Endothelial cell of umbilical vein (primary cell): ENCODE measurements at regions not wholly inside any gene's neighbourhood (a gene's known extent, or its start where the extent isn't known, plus 50 kb on each side); places are given as distances from the start of the nearest gene placed in this dataset.

Experiments used
- BruUV-seq: library from RNA; stranded (reverse); fragments of 400-500 nt; replicated peaks from 2 replicates; lab custom pipeline; 2021; lab: Mats Ljungman, UMichigan
- CTCF ChIA-PET: fragments of 300-600, 350-600 bp; sonication (Branson Sonifier 250); formaldehyde crosslinking; loops from one replicate; lab custom pipeline; 2021; ENCODE audit warnings: antibody characterized with exemption, inconsistent platforms; lab: Charles Lee
- POLR2A ChIA-PET: fragments of 300-600, 350-600 bp; sonication (Branson Sonifier 250); formaldehyde crosslinking; loops from one replicate; lab custom pipeline; 2021; ENCODE audit warnings: antibody characterized with exemption, inconsistent platforms; lab: Charles Lee
- DNase-seq: peaks from one replicate; pipeline ENCODE4 v3.0.0-alpha.2; 2011; ENCODE audit warnings: low read depth, low spot score
- FAIRE-seq: peaks from 2 replicates; lab custom pipeline; 2011; peaks lifted over from hg19 to GRCh38; lab: Jason Lieb, UNC
- H2AFZ ChIP-seq: 2 replicates; pipeline ENCODE4 v1.6.0; 2012; ENCODE audit warnings: low read depth, low read length, control low read depth, inconsistent platforms
- H3K27ac ChIP-seq: 2 replicates; pipeline ENCODE4 v1.5.1; 2011; ENCODE audit warnings: low read depth, mild to moderate bottlenecking, control low read depth, low read length, moderate library complexity; ENCODE audit not compliant: insufficient read depth
- H3K27me3 ChIP-seq, 2 experiments: 2 replicates each; pipeline versions ENCODE4 v1.6.0 to v1.6.1; 2011; ENCODE audit warnings: low read length in 2 of 2, mixed read lengths in 1 of 2; ENCODE audit not compliant: control insufficient read depth in 2 of 2, insufficient read depth in 2 of 2
- H3K36me3 ChIP-seq, 2 experiments: 2 replicates in 1 of 2; 3 replicates in 1 of 2; pipeline ENCODE4 v1.5.1; 2011; ENCODE audit warnings: low read length in 2 of 2, mild to moderate bottlenecking in 1 of 2, moderate library complexity in 1 of 2; ENCODE audit not compliant: control insufficient read depth in 2 of 2, insufficient read depth in 2 of 2; ENCODE audit errors: extremely low read depth in 1 of 2
- H3K4me1 ChIP-seq: 3 replicates; pipeline ENCODE4 v1.5.1; 2011; ENCODE audit warnings: mild to moderate bottlenecking, low read length; ENCODE audit not compliant: control insufficient read depth, insufficient read depth; ENCODE audit errors: extremely low read depth
- H3K4me2 ChIP-seq: 2 replicates; pipeline ENCODE4 v1.6.1; 2011; ENCODE audit warnings: low read length, control low read depth, mixed read lengths; ENCODE audit not compliant: insufficient read depth
- H3K4me3 ChIP-seq, 3 experiments: fragments of 200-600 bp in 1 of 3; sonication (generic), shearing (Covaris generic) in 1 of 3; replicated peaks in 1 of 3; 2 replicates each; pipeline ENCODE4 v1.5.1; 2011 to 2016; ENCODE audit warnings: control low read depth in 3 of 3, low read length in 3 of 3, mild to moderate bottlenecking in 2 of 3, inconsistent platforms in 1 of 3, low read depth in 1 of 3, moderate library complexity in 1 of 3; ENCODE audit not compliant: insufficient read depth in 1 of 3
- H3K79me2 ChIP-seq: 2 replicates; pipeline ENCODE4 v1.6.0; 2012; ENCODE audit warnings: low read length, inconsistent platforms; ENCODE audit not compliant: control insufficient read depth, insufficient read depth
- H3K9ac ChIP-seq: replicated peaks from 2 replicates; pipeline ENCODE3; 2011; ENCODE audit warnings: low read length, control low read depth; ENCODE audit not compliant: insufficient read depth; ENCODE audit errors: extremely low read depth
- H3K9me1 ChIP-seq: replicated peaks from 3 replicates; pipeline ENCODE4 v1.6.0; 2011; ENCODE audit warnings: mild to moderate bottlenecking, low read length; ENCODE audit not compliant: control insufficient read depth, insufficient read depth; ENCODE audit errors: extremely low read depth
- H3K9me3 ChIP-seq: replicated peaks from 2 replicates; pipeline ENCODE4 v1.5.1; 2012; ENCODE audit warnings: low read length, inconsistent platforms; ENCODE audit not compliant: control insufficient read depth, insufficient read depth
- H4K20me1 ChIP-seq: replicated peaks from 2 replicates; pipeline ENCODE3; 2011; ENCODE audit warnings: mild to moderate bottlenecking, low read length; ENCODE audit not compliant: control insufficient read depth, insufficient read depth; ENCODE audit errors: extremely low read depth
- EZH2 ChIP-seq: IDR thresholded peaks from 2 replicates; pipeline ENCODE4 v1.6.1; 2012; ENCODE audit warnings: borderline replicate concordance, low read depth, mild to moderate bottlenecking, moderate library complexity, low read length, inconsistent platforms; ENCODE audit not compliant: severe bottlenecking
- FOS ChIP-seq: IDR thresholded peaks from 2 replicates; pipeline ENCODE4 v1.6.1; 2011; ENCODE audit warnings: mild to moderate bottlenecking, low read length, moderate library complexity, borderline replicate concordance; ENCODE audit not compliant: insufficient read depth
- GATA2 ChIP-seq: IDR thresholded peaks from 2 replicates; pipeline ENCODE4 v1.7.0; 2011; ENCODE audit warnings: low read depth, mild to moderate bottlenecking, moderate library complexity, mixed read lengths, low read length; ENCODE audit not compliant: insufficient read length, insufficient read depth
- JUN ChIP-seq: IDR thresholded peaks from 2 replicates; pipeline ENCODE4 v1.6.1; 2011; ENCODE audit warnings: borderline replicate concordance, low read depth; ENCODE audit not compliant: insufficient read length, insufficient read depth
- MYC ChIP-seq: IDR thresholded peaks from one replicate; pipeline ENCODE4 v1.6.1; 2011; ENCODE audit warnings: mild to moderate bottlenecking, low read depth, low read length
- POLR2A ChIP-seq: IDR thresholded peaks from 2 replicates; pipeline ENCODE4 v1.6.1; 2012; ENCODE audit warnings: low read depth, mild to moderate bottlenecking, control low read depth, low read length
- POLR2AphosphoS5 ChIP-seq: IDR thresholded peaks from 2 replicates; pipeline ENCODE4 v1.6.1; 2012; ENCODE audit warnings: low read depth, mild to moderate bottlenecking, control low read depth, low read length, moderate library complexity; ENCODE audit not compliant: insufficient read depth
- dilution Hi-C: fragments of 300-500 bp; cut with MboI; formaldehyde crosslinking; loops from one replicate; pipeline ENCODE4 v1.15.0; 2019; ENCODE audit warnings: low sequenced_read_pairs; ENCODE audit not compliant: extremely low pct_ligation_motif_present
- intact Hi-C: fragments of 100-400 bp; cut with micrococcal nuclease; formaldehyde crosslinking; loops from one replicate; pipeline ENCODE4 v1.10.0; 2022
- TF ChIP-seq, protein P1 (sequence below), 2 donors: IDR thresholded peaks; 1 replicate in 1 of 2; 2 replicates in 1 of 2; pipeline ENCODE4 v1.5.1; 2011; ENCODE audit warnings: low read length in 2 of 2, mild to moderate bottlenecking in 2 of 2, moderate library complexity in 2 of 2, control low read depth in 1 of 2, inconsistent platforms in 1 of 2, low read depth in 1 of 2; ENCODE audit not compliant: insufficient read depth in 1 of 2; ENCODE audit errors: extremely low read depth in 1 of 2
- TF ChIP-seq, protein P2 (sequence below): IDR thresholded peaks from 2 replicates; pipeline ENCODE4 v1.6.1; 2011; ENCODE audit not compliant: insufficient read depth, insufficient read length

DNA sequence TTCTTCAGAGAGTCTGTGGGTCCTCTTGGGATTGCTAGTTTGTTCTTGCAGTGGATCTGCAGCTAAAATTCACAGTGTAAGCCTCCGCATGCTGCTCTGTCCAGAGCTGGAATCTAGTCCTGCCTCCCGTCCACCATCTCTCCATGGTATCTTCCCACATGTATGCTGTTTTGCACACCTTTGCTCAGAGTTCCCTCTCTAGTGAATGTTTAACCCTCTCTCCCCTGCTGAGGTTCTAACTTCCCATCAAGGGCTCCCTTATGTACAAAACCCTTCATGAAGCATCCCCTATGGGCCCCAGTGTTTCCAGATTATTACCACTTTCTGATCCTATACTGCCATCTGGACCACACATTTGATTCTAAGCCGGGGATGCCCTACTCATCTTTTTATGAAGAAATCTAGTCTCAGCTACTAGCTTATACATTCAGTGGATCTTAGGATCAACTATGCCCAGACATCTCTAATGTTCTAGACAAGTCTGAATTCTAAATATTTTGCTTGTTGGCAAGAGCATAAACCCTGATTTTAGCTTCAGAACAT, 157.3 kb downstream of the CPEB2 start:
- intact Hi-C loops: no loop called here
- Histone ChIP-seq H3K4me3 (no peak overlapping the region), H3K4me1 (no peaks in the 10 kb centered on the region), H3K9ac (no peak overlapping the region), H3K79me2 (no peaks in the 10 kb centered on the region), H3K36me3 (no peaks in the 10 kb centered on the region), H3K9me3 (no peaks in the 10 kb centered on the region), H2AFZ (no peak overlapping the region), H3K9me1 (no peaks in the 10 kb centered on the region), H3K27me3 (peaks cover 0 to 6% of the 10 kb centered on the region in 2 experiments), H3K4me2 (no peak overlapping the region), H3K27ac (no peak overlapping the region), H4K20me1 (no peaks in the 10 kb centered on the region)
- BruUV-seq: no TSS peak
- DNase-seq (no peak), FAIRE-seq (no peak)
- dilution Hi-C loops: no loop called here
- ChIA-PET CTCF (interaction anchor here (0.8 to 1.3 kb wide), 2 partner anchors 10 to 1504 kb away, joined by 3 read pairs; no protein-coding TSS in a partner anchor), POLR2A (no interaction called here)
- no peak for TF ChIP-seq POLR2AphosphoS5
- TF ChIP-seq, protein P1, sequence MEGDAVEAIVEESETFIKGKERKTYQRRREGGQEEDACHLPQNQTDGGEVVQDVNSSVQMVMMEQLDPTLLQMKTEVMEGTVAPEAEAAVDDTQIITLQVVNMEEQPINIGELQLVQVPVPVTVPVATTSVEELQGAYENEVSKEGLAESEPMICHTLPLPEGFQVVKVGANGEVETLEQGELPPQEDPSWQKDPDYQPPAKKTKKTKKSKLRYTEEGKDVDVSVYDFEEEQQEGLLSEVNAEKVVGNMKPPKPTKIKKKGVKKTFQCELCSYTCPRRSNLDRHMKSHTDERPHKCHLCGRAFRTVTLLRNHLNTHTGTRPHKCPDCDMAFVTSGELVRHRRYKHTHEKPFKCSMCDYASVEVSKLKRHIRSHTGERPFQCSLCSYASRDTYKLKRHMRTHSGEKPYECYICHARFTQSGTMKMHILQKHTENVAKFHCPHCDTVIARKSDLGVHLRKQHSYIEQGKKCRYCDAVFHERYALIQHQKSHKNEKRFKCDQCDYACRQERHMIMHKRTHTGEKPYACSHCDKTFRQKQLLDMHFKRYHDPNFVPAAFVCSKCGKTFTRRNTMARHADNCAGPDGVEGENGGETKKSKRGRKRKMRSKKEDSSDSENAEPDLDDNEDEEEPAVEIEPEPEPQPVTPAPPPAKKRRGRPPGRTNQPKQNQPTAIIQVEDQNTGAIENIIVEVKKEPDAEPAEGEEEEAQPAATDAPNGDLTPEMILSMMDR (IDR thresholded peaks at IDR 0.05; ENCODE audit: extremely low read depth in 1 of 2, insufficient read depth in 1 of 2, low read depth in 1 of 2, low read length in 2 of 2): no peak
- no peak for TF ChIP-seq JUN
- TF ChIP-seq POLR2A: no peak
- no peak for TF ChIP-seq GATA2
- no peak for TF ChIP-seq EZH2
- no peak for TF ChIP-seq MYC
- TF ChIP-seq, protein P2, sequence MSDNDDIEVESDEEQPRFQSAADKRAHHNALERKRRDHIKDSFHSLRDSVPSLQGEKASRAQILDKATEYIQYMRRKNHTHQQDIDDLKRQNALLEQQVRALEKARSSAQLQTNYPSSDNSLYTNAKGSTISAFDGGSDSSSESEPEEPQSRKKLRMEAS: no peak
- TF ChIP-seq FOS: no peak
